Spinal cord (tissue), 9 donors: ENCODE measurements at regions not wholly inside any gene's neighbourhood (a gene's known extent, or its start where the extent isn't known, plus 50 kb on each side); places are given as distances from the start of the nearest gene placed in this dataset.
A peak's percentile ranks its signal among the peaks of the same experiment; 100 is the strongest.

Experiments used
- DNase-seq, 6 donors: peaks; one replicate each; pipeline versions ENCODE4 v3.0.0 to v3.0.0-alpha.2; 2013 to 2015; ENCODE audit warnings: low spot score in 6 of 6, low read depth in 4 of 6
- H3K27ac ChIP-seq: one replicate; pipeline ENCODE4 v1.5.1; 2013; ENCODE audit warnings: low read depth, low read length, control low read depth
- H3K27me3 ChIP-seq: one replicate; pipeline ENCODE4 v1.6.1; 2013; ENCODE audit warnings: low read length; ENCODE audit not compliant: control insufficient read depth, insufficient read depth
- H3K36me3 ChIP-seq: one replicate; pipeline ENCODE4 v1.6.1; 2013; ENCODE audit warnings: low read length; ENCODE audit not compliant: control insufficient read depth, insufficient read depth
- H3K4me1 ChIP-seq: one replicate; pipeline ENCODE4 v1.6.1; 2013; ENCODE audit warnings: low read length; ENCODE audit not compliant: control insufficient read depth, insufficient read depth
- H3K4me3 ChIP-seq: one replicate; pipeline ENCODE4 v1.5.1; 2013; ENCODE audit warnings: low read depth, low read length, control low read depth
- H3K9me3 ChIP-seq: one replicate; pipeline ENCODE4 v1.6.1; 2013; ENCODE audit warnings: low read length; ENCODE audit not compliant: control insufficient read depth, insufficient read depth
- WGBS: methylation state at CpG from one replicate; pipeline ENCODE4 v1.1.5; 2013; ENCODE audit warnings: missing lambda C conversion rate; ENCODE audit not compliant: insufficient coverage; 5-methylcytosine and 5-hydroxymethylcytosine counted together
- donor health status: healthy.

DNA sequence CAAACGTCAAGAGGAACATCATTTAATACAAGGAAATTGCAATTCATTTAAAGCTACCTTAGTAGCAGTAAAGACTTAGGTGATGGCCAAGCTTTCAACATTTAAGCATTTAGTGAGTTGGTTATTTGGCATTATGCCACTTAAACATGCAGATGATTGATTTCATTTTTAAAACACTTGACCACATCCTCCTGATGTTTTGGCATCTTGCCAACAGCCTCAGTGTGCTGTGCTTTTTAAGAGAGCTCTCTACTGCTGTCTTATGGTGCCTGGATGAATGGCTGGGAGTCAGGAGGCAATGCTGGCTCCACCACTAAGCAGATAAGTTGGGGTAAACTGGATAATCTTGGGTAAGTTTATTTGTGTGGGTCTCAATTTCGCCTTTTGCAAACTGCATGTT, 364.5 kb downstream of the MAN2A1 start:
- peak in 2 of 6 donors; percentile 40 to 65 for DNase-seq

DNA sequence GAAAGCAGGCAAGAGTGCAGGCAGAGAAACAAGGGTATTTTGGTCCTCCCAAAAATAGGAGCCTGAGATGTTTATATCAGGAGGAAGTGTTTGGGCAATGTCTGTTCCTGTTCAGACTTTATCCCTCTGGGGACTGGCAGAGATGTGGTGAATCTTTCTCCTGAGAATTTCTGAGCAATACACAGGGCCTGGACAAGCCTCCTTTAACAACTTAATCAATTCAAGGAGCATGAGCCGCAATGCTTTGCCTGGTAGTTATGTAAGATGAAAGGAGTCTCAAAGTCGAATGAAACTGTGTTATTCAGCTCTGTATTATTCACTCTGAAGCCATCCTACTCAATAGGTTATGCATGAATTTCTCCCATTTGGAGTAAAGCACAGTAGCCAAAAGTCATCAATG, 365.6 kb downstream of the MAN2A1 start:
- Histone ChIP-seq H3K27me3 (no peaks in the 10 kb centered on the region), H3K4me3 (no peak overlapping the region), H3K27ac (no peak overlapping the region), H3K36me3 (no peaks in the 10 kb centered on the region), H3K9me3 (no peaks in the 10 kb centered on the region), H3K4me1 (no peaks in the 10 kb centered on the region)
- no CpG with 5 or more reads among the region's 2 CpGs for WGBS
- DNase-seq: peak in 1 of 6 donors; percentile 79

More for the DNA sequence above, 364.5 kb downstream of the MAN2A1 start:
- Histone ChIP-seq H3K27ac (no peak overlapping the region), H3K36me3 (no peaks in the 10 kb centered on the region), H3K27me3 (no peaks in the 10 kb centered on the region), H3K9me3 (no peaks in the 10 kb centered on the region), H3K4me1 (no peaks in the 10 kb centered on the region), H3K4me3 (no peak overlapping the region)
- no CpG with 5 or more reads among the region's 2 CpGs for WGBS

- Histone ChIP-seq H3K27ac (no peak overlapping the region), H3K27me3 (no peaks in the 10 kb centered on the region), H3K4me3 (no peak overlapping the region), H3K36me3 (no peaks in the 10 kb centered on the region), H3K4me1 (no peaks in the 10 kb centered on the region), H3K9me3 (no peaks in the 10 kb centered on the region)
- DNase-seq: peak in 1 of 6 donors; percentile 32
- WGBS: 92% methylated on average over 2 of the region's 2 CpGs
Observed at GRCh38 chr5:110056580-110057114, 366.9 kb downstream of the MAN2A1 start.

- WGBS: no CpG with 5 or more reads among the region's 4 CpGs
- H3K4me3 ChIP-seq: no peak overlapping the region
- no peak overlapping the region for H3K27ac ChIP-seq
- H3K4me1 ChIP-seq: no peaks in the 10 kb centered on the region
- no peaks in the 10 kb centered on the region for H3K36me3 ChIP-seq
- DNase-seq: peak in 1 of 6 donors; percentile 53
- no peaks in the 10 kb centered on the region for H3K27me3 ChIP-seq
- H3K9me3 ChIP-seq: no peaks in the 10 kb centered on the region
Observed at GRCh38 chr5:110058175-110058574, 368.4 kb downstream of the MAN2A1 start.

DNA sequence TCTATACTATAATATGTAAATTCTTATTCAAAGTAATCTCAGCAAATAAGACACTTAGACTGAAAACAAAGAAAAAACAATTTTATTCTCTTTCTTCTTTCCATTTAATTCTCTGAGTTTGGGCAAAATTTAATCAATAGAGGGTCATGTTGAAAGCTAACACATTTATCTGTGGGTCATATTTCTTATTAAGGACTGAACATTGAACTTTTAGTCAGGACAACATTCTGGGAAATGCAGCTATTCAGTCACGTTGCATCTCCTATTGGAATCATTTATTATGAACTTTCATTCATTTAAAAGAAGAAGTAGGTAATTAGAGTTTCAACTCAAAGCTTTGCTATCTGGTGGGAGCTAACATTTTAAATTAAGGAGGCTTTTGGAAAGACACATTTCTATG, 372.5 kb downstream of the MAN2A1 start:
- no peaks in the 10 kb centered on the region for H3K36me3 ChIP-seq
- WGBS: no CpG with 5 or more reads among the region's 1 CpG
- H3K27ac ChIP-seq: no peak overlapping the region
- H3K4me3 ChIP-seq: no peak overlapping the region
- no peak for DNase-seq
- no peaks in the 10 kb centered on the region for H3K4me1 ChIP-seq
- no peaks in the 10 kb centered on the region for H3K9me3 ChIP-seq
- no peaks in the 10 kb centered on the region for H3K27me3 ChIP-seq

GRCh38 chr5:110063640-110064602, 374.2 kb downstream of the MAN2A1 start:
- no peak overlapping the region for H3K27ac ChIP-seq
- no peaks in the 10 kb centered on the region for H3K4me1 ChIP-seq
- H3K4me3 ChIP-seq: no peak overlapping the region
- H3K36me3 ChIP-seq: no peaks in the 10 kb centered on the region
- WGBS: 100% methylated on average over 2 of the region's 7 CpGs
- peaks cover 2% of the 10 kb centered on the region for H3K9me3 ChIP-seq
- H3K27me3 ChIP-seq: no peaks in the 10 kb centered on the region
- peak in 1 of 6 donors; percentile 37 for DNase-seq

DNA sequence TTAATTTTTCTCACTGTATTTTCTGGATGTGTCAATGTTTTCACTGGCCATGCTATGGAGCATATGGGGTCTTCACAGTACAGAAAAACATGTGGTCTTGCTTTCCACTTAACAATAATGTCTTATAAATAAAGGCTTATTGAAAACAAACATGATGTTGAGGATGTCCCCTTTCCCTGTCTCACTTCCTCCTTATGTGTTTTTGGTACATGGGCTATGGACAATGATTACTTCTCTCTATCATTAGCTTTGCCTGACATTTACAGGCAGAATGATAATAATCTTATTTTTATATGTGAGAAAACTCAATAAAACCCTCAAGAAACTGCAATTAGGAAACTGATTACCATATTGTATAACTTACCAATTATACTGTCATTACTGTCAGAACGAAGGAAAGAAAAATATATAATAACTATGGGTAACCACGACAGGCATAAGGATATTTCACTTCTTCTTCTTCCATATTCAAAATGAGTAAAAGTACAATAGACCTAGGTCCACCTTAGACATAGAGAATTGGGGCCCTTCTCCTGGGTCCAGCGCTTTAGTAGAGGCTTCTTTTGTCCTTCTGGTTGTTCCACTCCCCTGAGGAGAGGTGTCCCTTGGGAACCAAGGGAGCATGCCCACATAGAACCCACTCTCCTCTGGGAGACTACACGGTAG, 375.0 kb downstream of the MAN2A1 start:
- no CpG with 5 or more reads among the region's 4 CpGs for WGBS
- Histone ChIP-seq H3K9me3 (peaks cover 2% of the 10 kb centered on the region), H3K27ac (no peak overlapping the region), H3K27me3 (no peaks in the 10 kb centered on the region), H3K4me3 (no peak overlapping the region), H3K36me3 (no peaks in the 10 kb centered on the region), H3K4me1 (no peaks in the 10 kb centered on the region)
- DNase-seq: no peak

- no peaks in the 10 kb centered on the region for H3K27me3 ChIP-seq
- no peaks in the 10 kb centered on the region for H3K36me3 ChIP-seq
- H3K9me3 ChIP-seq: peaks cover 14% of the 10 kb centered on the region
- no peak overlapping the region for H3K27ac ChIP-seq
- no peaks in the 10 kb centered on the region for H3K4me1 ChIP-seq
- 88% methylated on average over 3 of the region's 4 CpGs for WGBS
- no peak overlapping the region for H3K4me3 ChIP-seq
- DNase-seq: no peak
Observed at GRCh38 chr5:110070836-110071235, 381.1 kb downstream of the MAN2A1 start.

DNA sequence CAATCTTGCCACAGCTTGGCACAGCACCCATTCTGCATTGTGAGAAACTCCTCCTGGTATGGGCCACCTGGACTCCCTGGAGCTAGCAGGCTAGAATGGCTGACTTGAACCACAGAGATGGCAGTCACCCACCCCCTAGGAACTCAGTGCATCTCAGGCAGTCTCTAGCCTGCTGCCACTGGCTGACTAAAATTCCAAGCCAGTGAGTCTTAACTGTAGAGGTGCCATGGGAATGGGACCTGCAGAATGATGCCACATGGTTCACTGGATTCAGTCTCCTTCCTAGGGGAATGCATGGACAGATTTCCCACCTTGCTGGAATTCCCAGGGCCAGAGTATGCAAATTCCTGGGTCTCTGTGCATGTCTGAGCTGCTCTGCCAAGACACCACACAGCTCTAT, 382.9 kb downstream of the MAN2A1 start:
- Histone ChIP-seq H3K27ac (no peak overlapping the region), H3K9me3 (peaks cover 14% of the 10 kb centered on the region), H3K4me3 (no peak overlapping the region), H3K36me3 (no peaks in the 10 kb centered on the region), H3K4me1 (no peaks in the 10 kb centered on the region), H3K27me3 (no peaks in the 10 kb centered on the region)
- no peak for DNase-seq
